ENCODE measurements at regions not wholly inside any gene's neighbourhood (a gene's known extent, or its start where the extent isn't known, plus 50 kb on each side); places are given as distances from the start of the nearest gene placed in this dataset.

- Histone ChIP-seq H3K4me3 (no peak overlapping the region), H3K9me3 (no peaks in the 10 kb centered on the region), H3K27ac (no peak overlapping the region), H3K27me3 (no peaks in the 10 kb centered on the region), H3K36me3 (no peaks in the 10 kb centered on the region), H3K4me1 (peaks cover 0 to 10% (median 0%) of the 10 kb centered on the region in 12 donors)
- ATAC-seq (no peak), DNase-seq (no peak)
- intact Hi-C loops (cut with DNase I) = no loop called here
- TF ChIP-seq POLR2A (IDR thresholded peaks at IDR 0.05) = no peak
- no peak for TF ChIP-seq CTCF (IDR thresholded peaks at IDR 0.05)
- WGBS, 4 donors = 57 to 82% (median 74%) methylated on average over 2 of the region's 2 CpGs
These were observed 130.9 kb upstream of the TMEM161B start for GRCh38 chr5:88399561-88399960.

GRCh38 chr5:88398316-88398715, 129.7 kb upstream of the TMEM161B start:
- no peak overlapping the region for H3K27ac ChIP-seq
- H3K9me3 ChIP-seq = no peaks in the 10 kb centered on the region
- DNase-seq (no peak), ATAC-seq (no peak)
- H3K27me3 ChIP-seq = no peaks in the 10 kb centered on the region
- peak overlapping the region in 3 of 12 donors; percentile 39 to 48 (median 47) for H3K4me3 ChIP-seq
- H3K4me1 ChIP-seq = peaks cover 0 to 10% (median 0%) of the 10 kb centered on the region in 12 donors
- TF ChIP-seq CTCF (IDR thresholded peaks at IDR 0.05) (no peak), POLR2A (IDR thresholded peaks at IDR 0.05) (no peak)
- intact Hi-C loops (cut with DNase I) = no loop called here
- H3K36me3 ChIP-seq = no peaks in the 10 kb centered on the region
- WGBS, 4 donors = 56 to 61% (median 59%) methylated on average over 4 of the region's 4 CpGs

- no peak for TF ChIP-seq POLR2A (IDR thresholded peaks at IDR 0.05)
- no peak for TF ChIP-seq CTCF (IDR thresholded peaks at IDR 0.05)
- peaks cover 0 to 9% (median 0%) of the 10 kb centered on the region in 12 donors for H3K4me1 ChIP-seq
- ATAC-seq (no peak), DNase-seq (no peak)
- no peak overlapping the region for H3K27ac ChIP-seq
- intact Hi-C loops (cut with DNase I) = no loop called here
- no peaks in the 10 kb centered on the region for H3K9me3 ChIP-seq
- no peaks in the 10 kb centered on the region for H3K36me3 ChIP-seq
- WGBS, 4 donors = 73 to 80% (median 76%) methylated on average over 7 of the region's 7 CpGs
- H3K4me3 ChIP-seq = peak overlapping the region in 4 of 12 donors; percentile 27 to 48 (median 38)
- H3K27me3 ChIP-seq = no peaks in the 10 kb centered on the region
These were observed 128.2 kb upstream of the TMEM161B start for GRCh38 chr5:88396751-88397281.

- Histone ChIP-seq H3K4me3 (no peak overlapping the region), H3K36me3 (no peaks in the 10 kb centered on the region), H3K9me3 (no peaks in the 10 kb centered on the region), H3K27me3 (no peaks in the 10 kb centered on the region), H3K4me1 (peaks cover 0 to 4% (median 0%) of the 10 kb centered on the region in 12 donors), H3K27ac (no peak overlapping the region)
- no peak for DNase-seq
- ATAC-seq = no peak
- TF ChIP-seq POLR2A (IDR thresholded peaks at IDR 0.05) (no peak), CTCF (IDR thresholded peaks at IDR 0.05) (no peak)
- 75 to 94% (median 85%) methylated on average over 2 of the region's 2 CpGs for WGBS, 4 donors
- intact Hi-C loops (cut with DNase I) = no loop called here
These were observed 127.4 kb upstream of the TMEM161B start for GRCh38 chr5:88396000-88396535.
